HG03175 (cell line): ENCODE measurements at regions not wholly inside any gene's neighbourhood (a gene's known extent, or its start where the extent isn't known, plus 50 kb on each side); places are given as distances from the start of the nearest gene placed in this dataset.

Source experiments
- ATAC-seq: cut with Tn5 transposase; IDR thresholded peaks from one replicate; pipeline ENCODE4 v1.9.1; 2021; ENCODE audit warnings: mild to moderate bottlenecking, moderate library complexity; ENCODE audit not compliant: unreplicated experiment

GRCh38 chr15:99440551-99441443 lies 125.0 kb upstream of the MEF2A start:
- no peak for ATAC-seq

GRCh38 chr15:99441444-99441800 lies 124.4 kb upstream of the MEF2A start:
- no peak for ATAC-seq

GRCh38 chr15:99441871-99442251 lies 123.9 kb upstream of the MEF2A start:
- ATAC-seq = no peak

GRCh38 chr15:99442252-99442897 lies 123.4 kb upstream of the MEF2A start:
- ATAC-seq = no peak

GRCh38 chr15:99443056-99443756 lies 122.6 kb upstream of the MEF2A start:
- ATAC-seq = no peak

GRCh38 chr15:99443768-99444446 lies 121.9 kb upstream of the MEF2A start:
- ATAC-seq = no peak

- ATAC-seq = no peak
Observed at GRCh38 chr15:99445272-99445850, 120.4 kb upstream of the MEF2A start.

- ATAC-seq = no peak
Observed at GRCh38 chr15:99446565-99447496, 119.0 kb upstream of the MEF2A start.

GRCh38 chr15:99447497-99448371 lies 118.0 kb upstream of the MEF2A start:
- no peak for ATAC-seq

GRCh38 chr15:99449514-99449913 lies 116.3 kb upstream of the MEF2A start:
- no peak for ATAC-seq

GRCh38 chr15:99450896-99451358 lies 114.9 kb upstream of the MEF2A start:
- ATAC-seq = no peak

GRCh38 chr15:99451484-99451883 lies 114.3 kb upstream of the MEF2A start:
- ATAC-seq = no peak

- no peak for ATAC-seq
Observed at GRCh38 chr15:99452010-99452409, 113.8 kb upstream of the MEF2A start.

- peak; percentile 89 for ATAC-seq
Observed at GRCh38 chr15:99452728-99453636, 112.8 kb upstream of the MEF2A start.

GRCh38 chr15:99453637-99454030 lies 112.2 kb upstream of the MEF2A start:
- no peak for ATAC-seq

- ATAC-seq = no peak
Observed at GRCh38 chr15:99454107-99454809, 111.5 kb upstream of the MEF2A start.
